ENCODE measurements at regions not wholly inside any gene's neighbourhood (a gene's known extent, or its start where the extent isn't known, plus 50 kb on each side); places are given as distances from the start of the nearest gene placed in this dataset.

DNA sequence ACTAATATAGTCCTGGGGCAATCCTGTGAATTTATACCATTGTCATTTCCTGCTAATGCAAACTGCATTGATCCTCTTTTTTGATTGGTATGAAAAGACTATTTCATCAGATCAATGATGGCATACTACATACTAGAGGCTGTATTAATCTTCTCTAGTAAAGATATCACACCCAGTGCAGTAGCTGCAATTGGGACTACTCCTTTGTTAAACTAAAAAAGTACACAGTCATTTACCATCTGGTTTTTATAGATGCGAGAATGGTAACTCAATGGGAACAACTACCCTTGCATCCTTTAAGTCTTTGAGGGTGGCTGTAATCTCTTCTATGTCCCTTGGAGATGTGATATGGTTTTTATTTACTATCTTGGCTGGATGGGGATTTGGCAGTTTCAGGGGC lies 80.2 kb upstream of the STK38L start:
- no peak overlapping the region for H2BK5ac ChIP-seq (ENCODE audit: low read depth, low read length)
- no peak overlapping the region for H2AFZ ChIP-seq (ENCODE audit: low read length)
- no peak overlapping the region for H2BK15ac ChIP-seq (ENCODE audit: low read length)
- H3K27ac ChIP-seq (ENCODE audit: low read depth, low read length): no peak overlapping the region
- H3K27me3 ChIP-seq (replicated peaks in 1 of 4; ENCODE audit: control insufficient read depth in 3 of 4, extremely low read depth in 1 of 4, insufficient read depth in 3 of 4, low read length in 3 of 4): no peaks in the 10 kb centered on the region
- DNase-seq (ENCODE audit: low read depth in 1 of 2, low spot score in 2 of 2) (no peak), FAIRE-seq (no peak)
- H4K8ac ChIP-seq (ENCODE audit: extremely low read depth, insufficient read depth, low read length): no peak overlapping the region
- no peak overlapping the region for H3K23ac ChIP-seq (ENCODE audit: insufficient read length)
- no peak overlapping the region for H2AK5ac ChIP-seq (ENCODE audit: low read depth, low read length)
- no peak overlapping the region for H3K4me2 ChIP-seq (ENCODE audit: insufficient read depth in 1 of 2, low read depth in 2 of 2, low read length in 2 of 2)
- H3K4ac ChIP-seq (replicated peaks; ENCODE audit: insufficient read length, low read depth, low read length): no peak overlapping the region
- H3K9ac ChIP-seq (replicated peaks in 1 of 4; ENCODE audit: extremely low read depth in 1 of 4, low read depth in 3 of 4, low read length in 3 of 4): no peak overlapping the region
- H4K91ac ChIP-seq (replicated peaks; ENCODE audit: insufficient read length, low read length): no peak overlapping the region
- H3K79me1 ChIP-seq (ENCODE audit: low read depth, low read length): no peaks in the 10 kb centered on the region
- H2BK120ac ChIP-seq (replicated peaks; ENCODE audit: low read depth, low read length): no peak overlapping the region
- H2BK12ac ChIP-seq (ENCODE audit: low read depth, low read length): no peak overlapping the region
- H3K4me1 ChIP-seq (replicated peaks in 1 of 4; ENCODE audit: control insufficient read depth in 3 of 4, insufficient read depth in 4 of 4, low read length in 3 of 4): 0 out of 7 replicates have a peak, but pooled peaks cover 0 to 4% (median 0%) of the 10 kb centered on the region in 4 experiments
- CTCF ChIA-PET (ENCODE audit: partially characterized antibody): interaction anchor here (0.8 to 1.3 kb wide), 3 partner anchors 10 to 53 kb away, joined by 3 to 4 read pairs (median 3); no protein-coding TSS in a partner anchor
- H3K14ac ChIP-seq (ENCODE audit: insufficient read length): no peak overlapping the region
- no peak overlapping the region for H3K18ac ChIP-seq (ENCODE audit: extremely low read depth, low read length)
- TF ChIP-seq CEBPB (IDR thresholded peaks at IDR 0.05; ENCODE audit: low read depth, low read length) (no peak), POU5F1 (IDR thresholded peaks at IDR 0.05; ENCODE audit: low read depth, low read length) (no peak), GABPA (IDR thresholded peaks at IDR 0.05; ENCODE audit: borderline replicate concordance, insufficient read depth, low read length) (no peak), FOSL1 (IDR thresholded peaks at IDR 0.05; ENCODE audit: insufficient read depth, low read depth, low read length) (no peak)
- TF ChIP-seq, protein P1, sequence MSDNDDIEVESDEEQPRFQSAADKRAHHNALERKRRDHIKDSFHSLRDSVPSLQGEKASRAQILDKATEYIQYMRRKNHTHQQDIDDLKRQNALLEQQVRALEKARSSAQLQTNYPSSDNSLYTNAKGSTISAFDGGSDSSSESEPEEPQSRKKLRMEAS (IDR thresholded peaks at IDR 0.05): no peak
- no peaks in the 10 kb centered on the region; a peak in 1 of 4 replicates for H3K9me3 ChIP-seq (ENCODE audit: insufficient read depth in 2 of 2, low read depth in 1 of 2, low read length in 1 of 2)
- no peak overlapping the region for H2BK20ac ChIP-seq (ENCODE audit: low read length)
- H3K23me2 ChIP-seq (ENCODE audit: low read depth, low read length): no peaks in the 10 kb centered on the region
- POLR2A ChIA-PET (ENCODE audit: partially characterized antibody): no interaction called here
- WGBS, 2 experiments (ENCODE audit: extremely low coverage in 1 of 2, insufficient coverage in 1 of 2, insufficient read length in 1 of 2, insufficient replicate concordance in 2 of 2, low coverage in 1 of 2, low lambda C conversion rate in 2 of 2, missing lambda C conversion rate in 1 of 2): 89% methylated on average over 1 of the region's 1 CpG; no CpG with 5 or more reads in 1 of the 2 experiments
- H4K20me1 ChIP-seq (replicated peaks in 1 of 2; ENCODE audit: control insufficient read depth in 1 of 2, insufficient read depth in 2 of 2, low read length in 2 of 2): no peaks in the 10 kb centered on the region
- no peak overlapping the region for H3K56ac ChIP-seq (replicated peaks; ENCODE audit: insufficient read length, low read depth, low read length)
- H3K36me3 ChIP-seq (ENCODE audit: control insufficient read depth in 2 of 4, insufficient read depth in 4 of 4, low read length in 3 of 4): no peaks in the 10 kb centered on the region
- H4K5ac ChIP-seq (ENCODE audit: insufficient read length, low read depth, low read length): no peak overlapping the region
- H3K79me2 ChIP-seq (ENCODE audit: control insufficient read depth in 1 of 2, insufficient read depth in 2 of 2, low read length in 2 of 2): no peaks in the 10 kb centered on the region
- H3K4me3 ChIP-seq (ENCODE audit: extremely low read depth in 1 of 4, insufficient read depth in 2 of 4, low read depth in 3 of 4, low read length in 4 of 4): no peak overlapping the region

Measured in H1 (cell line).